ENCODE measurements at regions not wholly inside any gene's neighbourhood (a gene's known extent, or its start where the extent isn't known, plus 50 kb on each side); places are given as distances from the start of the nearest gene placed in this dataset.

DNA sequence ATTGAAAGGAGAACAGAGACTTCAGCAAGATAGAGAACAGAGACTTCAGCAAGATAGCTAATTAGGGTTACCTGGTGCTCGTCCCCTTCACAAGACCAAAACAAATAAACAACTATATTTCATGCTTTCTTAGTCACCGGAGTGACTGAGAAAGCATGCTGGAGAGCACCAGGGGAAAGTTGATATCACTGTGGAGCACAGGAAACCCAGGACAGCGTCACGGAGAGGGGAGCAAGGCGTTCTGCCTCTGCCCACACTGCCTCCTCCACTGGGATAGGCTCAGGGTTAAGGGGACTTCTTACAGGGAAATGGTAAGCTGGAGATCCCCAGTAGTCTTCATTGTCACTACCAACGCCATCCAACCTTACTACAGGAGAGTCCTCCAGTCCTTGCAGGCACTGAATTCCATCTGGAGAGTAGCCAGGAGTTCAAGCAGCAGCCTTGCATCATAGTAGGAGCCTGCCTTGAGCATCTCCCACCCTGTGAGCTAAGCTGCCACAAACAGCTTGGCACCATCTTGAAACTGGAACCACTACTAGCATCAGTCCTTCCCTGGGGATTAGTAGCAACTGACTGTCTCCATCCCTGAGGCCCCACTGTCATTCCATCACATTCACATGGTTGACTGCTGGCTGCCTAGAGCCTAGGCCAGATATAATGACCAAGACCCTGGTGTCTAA lies 239.4 kb downstream of the PLPP3 start:
- Histone ChIP-seq H3K27me3 (no peaks in the 10 kb centered on the region), H3K36me3 (no peaks in the 10 kb centered on the region), H3K4me1 (peaks cover 0 to 11% (median 5%) of the 10 kb centered on the region in 4 donors), H3K27ac (replicated peaks in 1 of 4) (no peak overlapping the region), H3K4me3 (no peak overlapping the region), H3K9me3 (peaks cover 0 to 8% (median 3%) of the 10 kb centered on the region in 4 donors)
- TF ChIP-seq, protein P1, sequence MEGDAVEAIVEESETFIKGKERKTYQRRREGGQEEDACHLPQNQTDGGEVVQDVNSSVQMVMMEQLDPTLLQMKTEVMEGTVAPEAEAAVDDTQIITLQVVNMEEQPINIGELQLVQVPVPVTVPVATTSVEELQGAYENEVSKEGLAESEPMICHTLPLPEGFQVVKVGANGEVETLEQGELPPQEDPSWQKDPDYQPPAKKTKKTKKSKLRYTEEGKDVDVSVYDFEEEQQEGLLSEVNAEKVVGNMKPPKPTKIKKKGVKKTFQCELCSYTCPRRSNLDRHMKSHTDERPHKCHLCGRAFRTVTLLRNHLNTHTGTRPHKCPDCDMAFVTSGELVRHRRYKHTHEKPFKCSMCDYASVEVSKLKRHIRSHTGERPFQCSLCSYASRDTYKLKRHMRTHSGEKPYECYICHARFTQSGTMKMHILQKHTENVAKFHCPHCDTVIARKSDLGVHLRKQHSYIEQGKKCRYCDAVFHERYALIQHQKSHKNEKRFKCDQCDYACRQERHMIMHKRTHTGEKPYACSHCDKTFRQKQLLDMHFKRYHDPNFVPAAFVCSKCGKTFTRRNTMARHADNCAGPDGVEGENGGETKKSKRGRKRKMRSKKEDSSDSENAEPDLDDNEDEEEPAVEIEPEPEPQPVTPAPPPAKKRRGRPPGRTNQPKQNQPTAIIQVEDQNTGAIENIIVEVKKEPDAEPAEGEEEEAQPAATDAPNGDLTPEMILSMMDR (IDR thresholded peaks at IDR 0.05): no peak
- no peak for TF ChIP-seq EP300 (IDR thresholded peaks at IDR 0.05)
- no peak for TF ChIP-seq POLR2A (IDR thresholded peaks at IDR 0.05; ENCODE audit: low read depth)
- no peak for TF ChIP-seq POLR2AphosphoS5 (IDR thresholded peaks at IDR 0.05)
- no peak for DNase-seq (ENCODE audit: extremely low spot score)
- 89% methylated on average over 5 of the region's 6 CpGs for WGBS
- intact Hi-C loops (cut with DNase I): no loop called here

DNA sequence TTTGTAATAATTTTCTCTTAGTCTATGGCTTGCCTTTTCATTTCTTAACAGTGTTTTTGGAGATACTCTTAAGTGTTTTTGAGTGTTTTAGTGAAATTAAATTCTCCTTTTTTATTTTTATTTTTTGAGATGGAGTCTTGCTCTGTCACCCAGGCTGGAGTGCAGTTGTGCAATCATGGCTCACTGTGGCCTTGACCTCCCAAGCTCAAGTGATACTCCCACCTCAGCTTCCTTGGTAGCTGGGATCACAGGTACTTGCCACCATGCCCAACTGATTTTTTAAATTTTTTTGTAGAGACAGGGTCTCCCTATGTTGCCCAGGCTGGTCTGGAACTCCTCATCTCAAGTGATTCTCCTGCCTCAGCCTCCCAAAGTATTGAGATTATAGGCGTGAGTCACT lies 240.3 kb downstream of the PLPP3 start:
- Histone ChIP-seq H3K4me3 (no peak overlapping the region), H3K9me3 (peaks cover 0 to 5% (median 1%) of the 10 kb centered on the region in 4 donors), H3K4me1 (peaks cover 0 to 11% (median 5%) of the 10 kb centered on the region in 4 donors), H3K36me3 (no peaks in the 10 kb centered on the region), H3K27me3 (no peaks in the 10 kb centered on the region), H3K27ac (replicated peaks in 1 of 4) (no peak overlapping the region)
- intact Hi-C loops (cut with DNase I): no loop called here
- DNase-seq (ENCODE audit: extremely low spot score): no peak
- 81% methylated on average over 1 of the region's 1 CpG for WGBS
- TF ChIP-seq, protein P1 (IDR thresholded peaks at IDR 0.05): no peak
- TF ChIP-seq EP300 (IDR thresholded peaks at IDR 0.05): no peak
- no peak for TF ChIP-seq POLR2AphosphoS5 (IDR thresholded peaks at IDR 0.05)
- TF ChIP-seq POLR2A (IDR thresholded peaks at IDR 0.05; ENCODE audit: low read depth): no peak

DNA sequence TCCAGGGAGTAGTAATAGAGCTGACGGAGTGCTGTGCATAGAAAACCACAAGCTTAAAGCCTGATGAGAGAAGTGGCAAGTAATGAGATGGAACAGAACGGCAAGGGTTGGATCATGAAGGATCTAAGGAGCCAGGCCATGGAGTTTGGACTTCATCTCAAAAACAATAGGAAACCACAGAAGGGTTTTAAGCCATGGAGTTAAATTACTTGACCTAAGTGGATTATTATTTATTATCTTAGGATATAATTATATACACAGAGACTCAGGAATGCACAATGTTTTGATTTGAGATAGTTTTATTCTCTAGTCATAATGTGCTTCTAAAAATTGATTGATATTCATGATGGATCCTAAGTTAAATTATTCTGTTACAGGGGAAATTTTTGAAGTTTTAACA lies 242.4 kb downstream of the PLPP3 start:
- TF ChIP-seq POLR2AphosphoS5 (IDR thresholded peaks at IDR 0.05): no peak
- TF ChIP-seq, protein P1 (IDR thresholded peaks at IDR 0.05): no peak
- TF ChIP-seq EP300 (IDR thresholded peaks at IDR 0.05): no peak
- TF ChIP-seq POLR2A (IDR thresholded peaks at IDR 0.05; ENCODE audit: low read depth): no peak
- H3K4me3 ChIP-seq: no peak overlapping the region
- 65% methylated on average over 2 of the region's 2 CpGs for WGBS
- intact Hi-C loops (cut with DNase I): no loop called here
- DNase-seq (ENCODE audit: extremely low spot score): no peak
- peaks cover 0 to 11% (median 5%) of the 10 kb centered on the region in 4 donors for H3K4me1 ChIP-seq
- H3K27me3 ChIP-seq: no peaks in the 10 kb centered on the region
- H3K9me3 ChIP-seq: no peaks in the 10 kb centered on the region
- H3K27ac ChIP-seq (replicated peaks in 1 of 4): no peak overlapping the region
- H3K36me3 ChIP-seq: no peaks in the 10 kb centered on the region

DNA sequence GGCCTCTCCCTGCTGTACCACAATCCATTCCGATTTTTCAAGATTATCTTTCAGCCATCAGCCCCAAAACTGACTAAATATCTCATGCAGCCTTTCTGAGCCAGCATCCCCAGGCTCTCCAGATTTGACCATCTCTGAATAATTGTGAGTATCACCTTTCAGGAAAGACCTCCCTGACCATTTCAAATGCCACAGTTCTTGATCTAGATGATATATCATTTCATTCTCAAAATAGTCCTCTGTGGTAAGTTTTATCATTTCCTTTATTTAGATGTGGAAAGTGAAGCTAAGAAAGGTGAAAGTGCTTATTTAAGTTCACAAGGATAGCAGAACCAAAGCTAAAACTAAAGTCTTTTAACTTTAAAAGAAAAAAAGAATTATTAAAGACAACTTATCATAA lies 244.0 kb downstream of the PLPP3 start:
- intact Hi-C loops (cut with DNase I): no loop called here
- H3K9me3 ChIP-seq: no peaks in the 10 kb centered on the region
- WGBS: 83% methylated on average over 1 of the region's 1 CpG
- no peak for DNase-seq (ENCODE audit: extremely low spot score)
- no peak overlapping the region for H3K27ac ChIP-seq (replicated peaks in 1 of 4)
- TF ChIP-seq, protein P1 (IDR thresholded peaks at IDR 0.05): no peak
- no peak for TF ChIP-seq EP300 (IDR thresholded peaks at IDR 0.05)
- TF ChIP-seq POLR2AphosphoS5 (IDR thresholded peaks at IDR 0.05): no peak
- no peak for TF ChIP-seq POLR2A (IDR thresholded peaks at IDR 0.05; ENCODE audit: low read depth)
- no peaks in the 10 kb centered on the region for H3K36me3 ChIP-seq
- peaks cover 1 to 16% (median 8%) of the 10 kb centered on the region in 4 donors for H3K4me1 ChIP-seq
- H3K4me3 ChIP-seq: no peak overlapping the region
- H3K27me3 ChIP-seq: no peaks in the 10 kb centered on the region

DNA sequence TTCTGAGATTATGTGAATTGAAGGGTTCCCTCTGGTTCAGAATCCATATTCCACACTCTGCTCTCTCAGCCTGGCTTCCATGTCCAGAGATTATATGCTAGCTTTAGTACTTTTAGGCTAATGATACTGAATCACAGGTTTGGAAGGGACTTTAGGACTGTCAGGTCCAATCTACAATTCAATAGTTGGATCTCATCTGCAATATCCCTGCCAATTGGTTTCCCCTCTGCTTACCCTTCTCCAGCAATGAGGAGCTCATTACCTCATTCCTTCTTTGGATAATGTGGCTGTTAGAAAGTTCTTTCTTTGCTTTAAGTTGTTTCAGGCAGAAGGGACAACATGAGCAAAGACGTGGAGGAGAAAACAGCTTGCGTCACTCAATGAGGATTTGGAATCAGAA lies 245.3 kb downstream of the PLPP3 start:
- Histone ChIP-seq H3K27me3 (no peaks in the 10 kb centered on the region), H3K9me3 (no peaks in the 10 kb centered on the region), H3K4me1 (peaks cover 4 to 22% (median 13%) of the 10 kb centered on the region in 4 donors), H3K36me3 (no peaks in the 10 kb centered on the region), H3K4me3 (no peak overlapping the region), H3K27ac (replicated peaks in 1 of 4) (no peak overlapping the region)
- intact Hi-C loops (cut with DNase I): no loop called here
- TF ChIP-seq POLR2A (IDR thresholded peaks at IDR 0.05; ENCODE audit: low read depth): no peak
- no peak for TF ChIP-seq POLR2AphosphoS5 (IDR thresholded peaks at IDR 0.05)
- no peak for TF ChIP-seq EP300 (IDR thresholded peaks at IDR 0.05)
- TF ChIP-seq, protein P1 (IDR thresholded peaks at IDR 0.05): no peak
- 79% methylated on average over 2 of the region's 2 CpGs for WGBS
- DNase-seq (ENCODE audit: extremely low spot score): no peak
